ENCODE measurements at regions not wholly inside any gene's neighbourhood (a gene's known extent, or its start where the extent isn't known, plus 50 kb on each side); places are given as distances from the start of the nearest gene placed in this dataset.

DNA sequence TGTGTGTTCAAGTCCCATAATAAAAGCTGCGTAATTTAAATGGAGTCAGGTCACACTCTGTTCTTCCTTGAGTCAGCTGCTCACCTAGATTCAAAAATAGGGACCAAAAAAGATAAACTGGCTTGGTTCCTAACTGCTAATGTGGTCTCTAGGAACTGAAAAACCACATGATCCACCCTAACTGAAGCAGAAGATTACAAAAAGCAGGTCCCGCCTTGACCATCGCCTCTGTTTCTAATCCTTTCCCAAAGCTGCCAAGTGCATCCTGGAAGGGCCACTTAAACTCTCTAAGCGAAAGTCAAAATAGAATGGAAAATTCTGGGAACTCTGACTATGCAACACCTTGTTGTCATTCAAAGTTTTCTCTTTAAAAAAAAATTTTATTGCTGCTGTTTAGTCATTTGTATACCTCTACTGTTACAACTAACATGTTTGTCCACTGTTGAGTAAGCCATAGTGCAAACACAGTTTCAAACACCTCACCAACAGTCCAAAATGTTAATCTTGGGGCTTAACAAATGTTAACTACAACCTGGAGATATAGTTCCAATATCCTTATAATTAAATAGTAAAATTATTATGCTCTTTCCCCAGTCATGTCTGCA is 88.9 kb upstream of the THBS1 start:
- no peak for TF ChIP-seq JUN (IDR thresholded peaks at IDR 0.05; ENCODE audit: low read depth, low read length)
- no peak for TF ChIP-seq RAD21 (IDR thresholded peaks at IDR 0.05 in 1 of 2, conservative IDR thresholded peaks at IDR 0.05 in 1 of 2; ENCODE audit: low read depth in 2 of 2, low read length in 2 of 2)
- no peak for TF ChIP-seq CTCF (IDR thresholded peaks at IDR 0.05; ENCODE audit: control extremely low read depth in 1 of 3, insufficient read depth in 1 of 3, low read depth in 1 of 3, low read length in 3 of 3)
- TF ChIP-seq POLR2A (IDR thresholded peaks at IDR 0.05; ENCODE audit: control extremely low read depth in 1 of 2, low read depth in 2 of 2, low read length in 2 of 2): no peak
- no peak for TF ChIP-seq HDAC2 (IDR thresholded peaks at IDR 0.05; ENCODE audit: borderline replicate concordance in 1 of 2, low read depth in 2 of 2, low read length in 2 of 2)
- TF ChIP-seq POU5F1 (IDR thresholded peaks at IDR 0.05; ENCODE audit: low read depth, low read length): no peak
- no peak for TF ChIP-seq PHF8 (conservative IDR thresholded peaks at IDR 0.05; ENCODE audit: low read depth, low read length)
- TF ChIP-seq TBP (IDR thresholded peaks at IDR 0.05; ENCODE audit: low read depth, low read length): no peak
- no peak for TF ChIP-seq EP300 (IDR thresholded peaks at IDR 0.05; ENCODE audit: borderline replicate concordance in 1 of 2, low read depth in 2 of 2, low read length in 2 of 2)
- no peak for TF ChIP-seq TAF1 (IDR thresholded peaks at IDR 0.05; ENCODE audit: low read depth, low read length)
